ENCODE measurements at regions not wholly inside any gene's neighbourhood (a gene's known extent, or its start where the extent isn't known, plus 50 kb on each side); places are given as distances from the start of the nearest gene placed in this dataset.

DNA sequence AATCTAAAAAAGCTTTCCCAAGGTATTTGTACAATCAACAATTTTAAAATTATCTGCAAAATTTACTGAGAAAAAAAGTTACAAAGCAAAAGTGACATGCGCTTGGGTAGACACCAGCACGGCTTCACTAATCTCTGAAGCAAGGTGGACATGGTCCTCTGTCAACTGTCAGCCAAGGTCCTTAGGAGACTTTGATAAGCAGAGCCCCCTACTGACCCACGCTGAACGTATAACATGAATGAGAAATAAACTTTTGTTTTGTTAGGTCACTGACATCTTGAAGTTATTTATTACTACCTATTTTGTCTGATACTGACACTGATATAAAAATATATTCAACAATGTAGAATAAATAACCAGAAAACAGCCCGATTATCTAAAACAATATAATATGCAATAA, 100.7 kb upstream of the OBI1 start (continued):
- TF ChIP-seq CBX5 (IDR thresholded peaks at IDR 0.05; ENCODE audit: low read depth, low read length): no peak
- no peak for TF ChIP-seq YY1 (IDR thresholded peaks at IDR 0.05; ENCODE audit: low read depth, low read length)
- no peak for TF ChIP-seq SP1 (IDR thresholded peaks at IDR 0.05; ENCODE audit: low read depth, low read length)
- no peak for TF ChIP-seq JUND (IDR thresholded peaks at IDR 0.05; ENCODE audit: low read length)

Measured in H1 (cell line).